COR-L47 (cell line): ENCODE measurements at regions not wholly inside any gene's neighbourhood (a gene's known extent, or its start where the extent isn't known, plus 50 kb on each side); places are given as distances from the start of the nearest gene placed in this dataset.
"Not testable (repeated sequence)": the region's sequence is repeated elsewhere in the genome, so short reads cannot be mapped to it uniquely, and the experiment has no call there.

Source experiments
- DNase-seq: peaks from one replicate; lab custom pipeline; 2025; lab: John Stamatoyannopoulos, UW

DNA sequence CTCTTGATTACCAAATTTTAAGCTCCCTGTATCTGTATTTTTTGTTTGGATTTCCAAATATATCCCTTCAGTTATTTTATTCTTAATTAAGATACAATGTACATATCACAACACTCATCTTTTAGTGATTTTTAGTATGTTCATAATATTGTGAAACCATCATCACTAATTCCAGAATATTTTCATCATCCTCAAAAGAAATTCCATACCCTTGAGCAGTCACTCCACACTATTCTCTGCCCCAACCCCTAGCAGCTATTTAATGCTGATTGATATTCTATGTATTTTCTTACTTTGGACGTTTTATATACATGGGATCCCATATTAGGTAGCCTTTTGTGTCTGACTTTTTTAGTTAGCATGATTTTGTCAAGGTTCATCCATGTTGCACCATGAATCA is 127.4 kb upstream of the SLC8A1 start:
- no peak for DNase-seq

DNA sequence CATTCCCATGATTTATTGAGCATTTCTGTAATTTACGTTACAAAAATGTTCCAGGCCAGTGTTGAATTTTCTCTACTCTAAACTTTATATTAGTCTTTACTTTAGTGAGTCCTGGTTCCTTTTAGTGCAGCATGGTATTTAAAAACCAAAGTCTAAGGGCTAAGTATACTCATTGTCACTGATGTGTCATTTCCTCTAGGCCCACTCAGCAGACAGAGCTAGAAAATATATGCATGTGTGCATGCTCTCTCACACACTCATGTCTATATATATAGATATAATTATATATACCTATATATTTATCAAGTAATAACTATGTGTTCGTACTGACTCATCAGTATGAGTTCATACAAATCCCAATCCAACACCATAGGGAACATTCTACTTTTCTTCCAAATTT is 132.5 kb upstream of the SLC8A1 start:
- DNase-seq = no peak

- no peak for DNase-seq
Measured at GRCh38 chr2:40591774-40592173, 139.9 kb upstream of the SLC8A1 start.

DNA sequence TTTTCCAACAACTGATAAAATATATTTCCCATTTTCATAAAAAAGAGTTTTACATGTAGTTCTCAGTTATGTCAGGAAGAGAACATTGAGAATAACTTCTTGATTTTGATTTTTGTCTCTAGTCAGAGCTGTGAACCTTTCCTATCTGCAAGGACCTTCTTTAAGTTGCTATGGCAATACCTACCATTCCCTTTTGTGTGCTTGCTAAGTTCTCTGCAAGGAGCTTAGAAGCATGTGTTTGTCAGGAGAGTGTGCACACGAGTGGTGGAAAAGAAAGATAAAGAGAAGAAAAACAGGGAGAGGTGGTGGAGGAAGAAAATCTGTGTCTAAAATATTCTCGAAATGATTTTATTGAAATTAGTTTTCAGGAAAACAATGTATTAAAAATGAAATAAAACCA is 140.3 kb upstream of the SLC8A1 start:
- DNase-seq = peak; percentile 2

DNA sequence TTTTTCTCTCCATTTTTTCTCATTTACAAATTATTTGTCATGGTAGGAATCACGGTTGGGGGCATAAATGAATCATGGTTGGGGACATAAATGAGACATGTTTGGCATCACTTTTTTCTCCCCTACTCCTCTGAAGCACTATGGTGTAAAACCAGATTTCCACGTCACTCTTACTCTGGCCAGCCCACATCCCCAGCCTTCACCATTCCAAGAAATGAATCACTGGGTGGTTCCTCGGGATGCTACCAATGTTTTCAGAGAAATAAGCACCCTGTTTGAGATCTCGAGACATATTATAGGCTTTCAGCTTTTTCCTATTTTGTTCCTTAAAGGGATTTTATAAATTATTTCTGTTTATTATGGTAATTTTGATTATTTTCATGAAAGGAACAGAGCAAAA is 155.0 kb upstream of the SLC8A1 start:
- DNase-seq = no peak

DNA sequence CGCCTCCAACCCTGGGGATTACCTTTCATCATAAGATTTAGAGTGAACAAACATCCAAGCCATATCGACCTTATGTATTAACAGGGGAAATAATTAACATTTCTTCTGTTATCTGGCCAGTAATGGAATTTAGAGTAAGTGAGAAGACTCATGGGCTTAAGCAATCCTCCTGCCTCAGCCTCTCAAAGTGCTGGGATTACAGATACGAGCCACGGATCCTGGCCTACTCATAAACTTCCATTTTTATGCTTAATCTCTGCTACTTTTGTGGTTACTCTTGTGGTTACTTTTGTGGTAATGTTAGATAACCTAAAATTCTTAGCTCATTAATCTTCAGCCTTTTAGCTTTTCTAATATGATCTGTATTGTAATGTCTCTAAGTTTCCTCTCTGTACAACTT is 159.3 kb upstream of the SLC8A1 start:
- DNase-seq = no peak

GRCh38 chr2:40625849-40626248 is 174.0 kb upstream of the SLC8A1 start:
- no peak for DNase-seq

GRCh38 chr2:40628556-40628955 is 176.7 kb upstream of the SLC8A1 start:
- no peak for DNase-seq

DNA sequence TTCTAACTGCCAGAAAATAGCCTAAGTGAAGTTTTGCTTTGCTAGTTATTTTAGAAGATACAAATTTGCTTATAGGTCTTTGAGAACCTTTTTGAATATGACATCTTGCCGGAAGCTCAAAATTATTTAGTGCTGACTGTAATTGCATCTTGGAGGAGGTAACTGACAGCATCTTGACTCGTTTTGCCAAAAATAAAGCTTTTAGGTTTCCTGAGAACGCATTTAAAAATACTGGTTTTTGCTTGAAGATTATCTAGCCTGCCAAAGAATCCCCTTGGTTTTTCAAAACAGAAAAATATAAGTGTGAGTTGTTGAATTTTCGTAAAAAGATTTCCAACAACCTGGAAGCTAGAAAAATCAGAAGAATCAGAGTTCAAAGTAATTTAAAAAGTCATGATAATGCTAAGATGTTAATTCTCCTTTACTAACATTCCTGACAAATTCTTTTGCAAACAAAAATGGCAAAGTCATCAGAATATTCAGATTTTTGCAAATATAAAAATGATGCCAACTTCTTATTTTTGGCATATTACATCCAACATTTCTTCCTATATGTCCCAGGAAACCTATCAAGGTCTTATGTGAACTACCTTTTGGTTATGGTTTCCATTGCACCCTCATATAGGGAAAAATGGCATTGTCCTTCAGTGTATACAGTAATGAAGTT is 178.0 kb upstream of the SLC8A1 start:
- no peak for DNase-seq

GRCh38 chr2:40639320-40639719 is 187.4 kb upstream of the SLC8A1 start:
- DNase-seq = no peak

GRCh38 chr2:40642237-40642636 is 190.3 kb upstream of the SLC8A1 start:
- no peak for DNase-seq

- no peak for DNase-seq
Measured at GRCh38 chr2:40642726-40643125, 190.8 kb upstream of the SLC8A1 start.

DNA sequence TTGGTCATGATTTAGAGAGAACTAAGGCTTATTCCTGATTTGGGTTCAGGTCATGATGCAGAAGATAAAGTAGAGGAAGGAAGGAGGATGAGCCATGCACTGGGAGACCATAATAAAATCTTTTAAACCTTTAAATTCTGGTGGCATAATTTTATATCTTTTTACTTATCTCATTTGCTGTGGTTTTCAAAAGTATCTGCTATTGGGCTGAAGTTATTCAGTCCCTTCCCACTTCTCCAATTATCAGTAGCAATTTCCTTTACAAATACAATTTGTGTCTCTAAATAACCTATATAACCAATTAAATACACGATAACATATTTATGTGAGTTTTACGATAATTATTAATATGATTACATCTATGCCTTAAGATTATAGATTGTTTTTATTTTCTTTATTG is 194.8 kb upstream of the SLC8A1 start:
- DNase-seq = no peak

GRCh38 chr2:40652155-40652554 is 200.3 kb upstream of the SLC8A1 start:
- DNase-seq = no peak

DNA sequence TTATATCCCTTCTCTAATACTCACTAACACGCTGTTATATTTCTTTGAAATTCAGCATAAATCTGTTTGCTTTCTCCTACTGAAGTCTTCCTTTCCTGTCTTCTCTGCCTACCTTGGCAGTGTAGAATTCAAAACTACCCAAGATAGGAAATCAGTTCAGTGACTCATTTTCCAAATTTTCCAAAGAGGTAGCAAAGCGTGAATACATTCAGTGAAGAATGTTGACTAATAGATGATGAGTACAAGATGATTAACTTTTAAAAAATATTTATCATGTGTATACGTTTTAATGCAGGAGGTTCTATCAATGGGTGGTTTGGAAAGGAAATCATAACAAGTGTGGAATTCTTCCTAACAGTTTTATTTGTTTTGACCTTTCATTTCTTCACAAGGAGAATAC is 201.9 kb upstream of the SLC8A1 start:
- DNase-seq = no peak

DNA sequence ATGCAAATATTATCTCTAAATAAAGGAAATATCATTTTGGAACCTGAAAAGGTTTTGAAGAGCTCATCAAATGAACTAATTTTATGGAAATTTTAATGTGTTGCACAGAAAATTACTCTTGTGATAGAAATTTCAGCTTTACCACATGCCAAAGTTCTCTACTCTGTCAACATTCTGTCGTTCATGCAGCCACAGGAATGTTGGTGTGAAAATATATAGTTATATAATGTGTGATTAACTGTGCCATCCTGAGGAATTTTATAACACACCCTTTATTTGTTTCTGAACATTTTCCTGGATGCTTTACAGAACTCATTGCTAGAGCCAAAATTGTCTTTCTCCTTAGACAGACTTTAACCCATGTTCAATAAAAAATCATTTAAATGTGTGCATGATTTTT is 202.5 kb upstream of the SLC8A1 start:
- no peak for DNase-seq

DNA sequence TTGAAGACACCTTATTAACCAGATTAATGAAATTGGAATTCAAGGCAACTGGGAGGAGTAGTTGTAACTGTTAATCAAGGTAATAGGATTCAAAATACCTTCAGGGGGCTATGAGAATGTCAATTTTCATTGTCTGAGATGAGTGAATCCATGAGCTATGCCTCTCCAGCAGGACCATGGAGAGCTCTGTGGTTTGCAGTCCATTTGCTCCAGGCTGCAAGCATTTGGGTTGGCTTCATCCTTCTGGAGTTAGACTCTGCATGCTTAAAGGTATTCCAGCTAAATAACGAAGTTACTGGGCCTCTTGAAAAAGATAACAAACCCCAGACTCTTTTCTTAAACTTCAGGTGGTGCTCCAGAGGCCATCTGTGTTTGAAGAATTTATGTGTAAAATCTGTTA is 207.1 kb upstream of the SLC8A1 start:
- no peak for DNase-seq

DNA sequence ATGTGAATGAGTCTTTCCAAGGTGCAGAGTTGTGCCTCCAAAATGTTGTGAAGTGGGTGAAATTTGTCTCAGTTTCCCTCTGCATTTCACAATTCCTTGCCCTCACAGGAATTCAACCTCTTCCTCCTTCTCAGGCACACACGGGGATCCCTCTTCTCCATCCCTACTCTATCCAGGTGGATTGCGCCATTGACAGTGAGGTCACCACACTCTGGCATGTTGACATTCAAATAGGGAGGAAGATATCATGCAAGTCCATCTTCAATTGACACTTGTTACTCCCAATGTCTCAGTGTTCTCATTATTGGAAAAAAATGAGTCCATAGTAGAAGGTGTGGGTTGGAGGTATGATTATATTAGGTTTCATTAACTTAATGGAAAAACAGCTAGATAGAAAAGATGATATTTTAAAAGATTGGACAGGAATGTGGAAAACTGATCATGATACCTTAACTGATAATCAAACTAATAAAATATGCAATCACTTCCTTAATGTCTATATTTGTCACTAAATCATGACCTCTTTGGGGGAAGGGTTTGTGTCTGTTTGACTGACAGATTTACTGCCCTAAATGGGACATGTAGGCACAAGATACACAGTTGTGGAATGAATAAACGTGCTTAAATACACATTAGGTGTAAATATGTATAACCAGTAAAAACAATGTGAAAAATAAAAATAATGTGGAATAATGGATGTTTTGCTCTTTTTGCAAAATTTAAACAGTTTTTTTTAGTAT is 213.8 kb upstream of the SLC8A1 start:
- no peak for DNase-seq

GRCh38 chr2:40666398-40666797 is 214.5 kb upstream of the SLC8A1 start:
- DNase-seq = no peak

- DNase-seq = no peak
Measured at GRCh38 chr2:40668425-40668824, 216.5 kb upstream of the SLC8A1 start.

DNA sequence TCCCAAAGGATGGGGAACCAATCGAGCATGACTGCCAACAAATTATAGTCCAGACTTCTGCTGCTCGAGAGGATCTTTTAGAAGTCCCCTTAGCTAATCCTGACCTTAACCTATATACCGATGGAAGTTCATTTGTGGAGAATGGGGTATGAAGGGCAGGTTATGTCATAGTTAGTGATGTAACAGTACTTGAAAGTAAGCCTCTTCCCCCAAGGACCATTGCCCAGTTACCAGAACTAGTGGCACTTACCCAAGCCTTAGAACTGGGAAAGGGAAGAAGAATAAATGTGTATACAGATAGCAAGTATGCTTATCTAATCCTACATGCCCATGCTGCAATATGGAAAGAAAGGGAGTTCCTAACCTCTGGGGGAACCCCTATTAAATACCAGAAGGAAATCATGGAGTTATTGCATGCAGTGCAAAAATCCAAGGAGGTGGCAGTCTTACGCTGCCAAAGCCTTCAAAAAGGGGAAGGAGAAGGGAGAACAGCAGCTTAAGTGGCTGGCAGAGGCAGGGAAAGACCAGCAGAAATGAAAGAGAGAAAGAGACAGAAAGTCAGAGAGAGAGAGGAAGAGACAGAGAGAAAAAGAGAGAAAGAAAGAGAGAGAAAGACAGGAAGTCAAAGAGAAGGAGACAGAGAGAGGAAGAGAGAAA is 224.4 kb upstream of the SLC8A1 start:
- DNase-seq = not testable (repeated sequence)

DNA sequence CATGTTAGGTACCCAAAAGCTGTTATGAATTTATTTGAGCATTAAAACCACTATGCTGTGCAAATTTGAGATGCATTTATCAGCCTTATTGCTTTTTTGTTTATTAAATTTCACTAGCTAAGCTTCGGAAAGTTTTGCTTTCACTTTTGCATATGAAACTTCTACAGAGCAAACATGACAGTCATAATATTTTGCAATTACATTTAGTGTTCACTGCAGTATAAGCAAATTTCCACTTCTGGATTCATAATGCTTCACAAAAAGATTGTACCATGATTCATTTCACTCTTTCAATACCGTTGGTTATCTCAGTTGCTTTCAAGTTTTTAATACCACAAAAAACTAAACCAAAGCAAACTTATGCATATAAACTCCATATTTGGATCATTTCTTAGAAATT is 228.7 kb upstream of the SLC8A1 start:
- no peak for DNase-seq

GRCh38 chr2:40690036-40690435 is 238.1 kb upstream of the SLC8A1 start:
- no peak for DNase-seq
